Liver (tissue), 7 donors: ENCODE measurements at regions not wholly inside any gene's neighbourhood (a gene's known extent, or its start where the extent isn't known, plus 50 kb on each side); places are given as distances from the start of the nearest gene placed in this dataset.

ENCODE experiments used
- DNase-seq: peaks from one replicate; pipeline ENCODE4 v3.0.0-alpha.2; 2017; ENCODE audit warnings: low spot score
- H3K27ac ChIP-seq, 2 donors: one replicate each; pipeline ENCODE4 v1.7.0; 2013; ENCODE audit warnings: inconsistent platforms in 2 of 2, low read length in 2 of 2, control low read depth in 1 of 2, low read depth in 1 of 2, mild to moderate bottlenecking in 1 of 2
- H3K27me3 ChIP-seq, 4 donors: one replicate each; pipeline versions ENCODE4 v1.6.1 to v1.7.0; 2013; ENCODE audit warnings: low read length in 3 of 4, inconsistent platforms in 1 of 4, mild to moderate bottlenecking in 1 of 4, moderate library complexity in 1 of 4; ENCODE audit not compliant: control insufficient read depth in 4 of 4, insufficient read depth in 4 of 4
- H3K36me3 ChIP-seq, 4 donors: one replicate each; pipeline versions ENCODE4 v1.6.1 to v1.7.0; 2013; ENCODE audit warnings: low read length in 3 of 4, mild to moderate bottlenecking in 3 of 4, low read depth in 1 of 4, moderate library complexity in 1 of 4; ENCODE audit not compliant: control insufficient read depth in 4 of 4, insufficient read depth in 3 of 4
- H3K4me1 ChIP-seq, 4 donors: one replicate each; pipeline versions ENCODE4 v1.6.1 to v1.7.0; 2013; ENCODE audit warnings: low read length in 3 of 4, mild to moderate bottlenecking in 3 of 4, moderate library complexity in 1 of 4; ENCODE audit not compliant: control insufficient read depth in 4 of 4, insufficient read depth in 4 of 4
- H3K4me3 ChIP-seq, 3 donors: one replicate each; pipeline versions ENCODE4 v1.6.1 to v1.7.0; 2013; ENCODE audit warnings: low read length in 3 of 3, control low read depth in 1 of 3, low read depth in 1 of 3, mild to moderate bottlenecking in 1 of 3
- H3K9ac ChIP-seq, 2 donors: one replicate each; pipeline ENCODE4 v1.7.0; 2013; ENCODE audit warnings: low read length in 2 of 2, mild to moderate bottlenecking in 2 of 2, moderate library complexity in 2 of 2, control low read depth in 1 of 2, low read depth in 1 of 2
- H3K9me3 ChIP-seq, 4 donors: one replicate each; pipeline versions ENCODE4 v1.6.1 to v1.7.0; 2013; ENCODE audit warnings: low read length in 3 of 4; ENCODE audit not compliant: control insufficient read depth in 4 of 4
- EGR1 ChIP-seq, 2 donors: IDR thresholded peaks; 2 replicates each; pipeline ENCODE4 v1.6.1; 2016 to 2018; ENCODE audit warnings: antibody characterized with exemption in 2 of 2, low read depth in 2 of 2
- FOXA1 ChIP-seq: IDR thresholded peaks from 2 replicates; pipeline ENCODE4 v1.6.1; 2016; ENCODE audit warnings: antibody characterized with exemption
- FOXA2 ChIP-seq: IDR thresholded peaks from 2 replicates; pipeline ENCODE4 v1.6.1; 2016; ENCODE audit warnings: antibody characterized with exemption
- GABPA ChIP-seq, 2 donors: IDR thresholded peaks in 1 of 2; conservative IDR thresholded peaks in 1 of 2; 2 replicates each; pipeline ENCODE4 v1.6.1; 2016; ENCODE audit warnings: antibody characterized with exemption in 2 of 2, mild to moderate bottlenecking in 1 of 2, moderate library complexity in 1 of 2
- HNF4A ChIP-seq, 2 donors: conservative IDR thresholded peaks; 2 replicates each; pipeline ENCODE4 v1.6.1; 2016; ENCODE audit warnings: antibody characterized with exemption in 2 of 2, mild to moderate bottlenecking in 2 of 2
- HNF4G ChIP-seq: IDR thresholded peaks from 2 replicates; pipeline ENCODE4 v1.6.1; 2016; ENCODE audit warnings: antibody characterized with exemption
- JUND ChIP-seq, 2 donors: IDR thresholded peaks; 2 replicates each; pipeline ENCODE4 v1.6.1; 2016; ENCODE audit warnings: antibody characterized with exemption in 2 of 2
- NR2F2 ChIP-seq: IDR thresholded peaks from 2 replicates; pipeline ENCODE4 v1.6.1; 2016; ENCODE audit warnings: antibody characterized with exemption
- RAD21 ChIP-seq, 2 donors: IDR thresholded peaks; 2 replicates each; pipeline ENCODE4 v1.6.1; 2016; ENCODE audit warnings: antibody characterized with exemption in 2 of 2, mild to moderate bottlenecking in 2 of 2
- RXRA ChIP-seq, 2 donors: IDR thresholded peaks; 2 replicates each; pipeline ENCODE4 v1.6.1; 2017 to 2018; ENCODE audit warnings: antibody characterized with exemption in 2 of 2, mild to moderate bottlenecking in 1 of 2
- SP1 ChIP-seq: IDR thresholded peaks from 2 replicates; pipeline ENCODE4 v1.6.1; 2018; ENCODE audit warnings: antibody characterized with exemption, mild to moderate bottlenecking
- TAF1 ChIP-seq: conservative IDR thresholded peaks from 2 replicates; pipeline ENCODE4 v1.6.1; 2016; ENCODE audit warnings: antibody characterized with exemption, mild to moderate bottlenecking
- YY1 ChIP-seq: IDR thresholded peaks from 2 replicates; pipeline ENCODE4 v1.6.1; 2016; ENCODE audit warnings: antibody characterized with exemption, mild to moderate bottlenecking
- TF ChIP-seq, protein P1 (sequence below): IDR thresholded peaks from 2 replicates; pipeline ENCODE4 v1.6.1; 2016; ENCODE audit warnings: antibody characterized with exemption
- TF ChIP-seq, protein P2 (sequence below): fragments of 150-350 bp; IDR thresholded peaks from 2 replicates; pipeline ENCODE4 v1.5.1; 2017; ENCODE audit warnings: improper control_type of control experiment, low read depth, low read length; ENCODE audit not compliant: missing input control
- TF ChIP-seq, protein P3 (sequence below): IDR thresholded peaks from 2 replicates; pipeline ENCODE4 v1.6.1; 2016; ENCODE audit warnings: antibody characterized with exemption
- TF ChIP-seq, protein P4 (sequence below): IDR thresholded peaks from 2 replicates; pipeline ENCODE4 v1.6.1; 2016; ENCODE audit warnings: antibody characterized with exemption, mild to moderate bottlenecking
- TF ChIP-seq, protein P5 (sequence below): IDR thresholded peaks from 2 replicates; pipeline ENCODE4 v1.6.1; 2016; ENCODE audit warnings: antibody characterized with exemption
- donor health status: healthy.
- donor health status: healthy.
- donor health status: healthy.
- donor health status: healthy.

DNA sequence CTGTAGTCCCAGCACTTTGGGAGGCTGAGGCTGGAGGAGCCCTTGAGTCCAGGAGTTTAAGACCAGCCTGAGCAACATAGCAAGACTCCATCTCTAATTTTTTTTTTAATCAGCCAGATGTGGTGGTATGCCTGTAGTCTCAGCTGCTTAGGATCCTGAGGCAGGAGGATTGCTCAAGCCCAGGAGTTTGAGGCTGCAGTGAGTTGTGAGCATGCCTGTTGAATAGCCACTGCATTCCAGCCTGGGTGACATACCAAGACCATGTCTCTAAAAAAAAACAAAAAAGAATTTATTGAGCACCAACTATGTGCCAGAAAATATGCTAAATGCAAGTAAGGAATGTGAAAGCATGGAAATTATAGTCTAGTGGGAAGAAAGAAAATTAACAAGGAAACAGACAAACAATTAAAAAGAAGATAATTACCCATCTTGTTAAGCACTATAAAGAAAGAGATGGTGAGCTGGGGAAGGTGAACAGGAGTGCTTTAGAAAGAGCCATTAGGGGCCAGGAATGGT is 104.0 kb upstream of the ZNF678 start:
- no peak overlapping the region for H3K27ac ChIP-seq
- no peak for TF ChIP-seq FOXA1
- TF ChIP-seq, protein P1, sequence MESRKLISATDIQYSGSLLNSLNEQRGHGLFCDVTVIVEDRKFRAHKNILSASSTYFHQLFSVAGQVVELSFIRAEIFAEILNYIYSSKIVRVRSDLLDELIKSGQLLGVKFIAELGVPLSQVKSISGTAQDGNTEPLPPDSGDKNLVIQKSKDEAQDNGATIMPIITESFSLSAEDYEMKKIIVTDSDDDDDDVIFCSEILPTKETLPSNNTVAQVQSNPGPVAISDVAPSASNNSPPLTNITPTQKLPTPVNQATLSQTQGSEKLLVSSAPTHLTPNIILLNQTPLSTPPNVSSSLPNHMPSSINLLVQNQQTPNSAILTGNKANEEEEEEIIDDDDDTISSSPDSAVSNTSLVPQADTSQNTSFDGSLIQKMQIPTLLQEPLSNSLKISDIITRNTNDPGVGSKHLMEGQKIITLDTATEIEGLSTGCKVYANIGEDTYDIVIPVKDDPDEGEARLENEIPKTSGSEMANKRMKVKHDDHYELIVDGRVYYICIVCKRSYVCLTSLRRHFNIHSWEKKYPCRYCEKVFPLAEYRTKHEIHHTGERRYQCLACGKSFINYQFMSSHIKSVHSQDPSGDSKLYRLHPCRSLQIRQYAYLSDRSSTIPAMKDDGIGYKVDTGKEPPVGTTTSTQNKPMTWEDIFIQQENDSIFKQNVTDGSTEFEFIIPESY, result no peak
- no peak for TF ChIP-seq HNF4G
- TF ChIP-seq SP1, result no peak
- no peak for TF ChIP-seq EGR1 (IDR thresholded peaks at IDR 0.05; ENCODE audit: low read depth in 2 of 2)
- no peak for TF ChIP-seq HNF4A (conservative IDR thresholded peaks at IDR 0.05)
- TF ChIP-seq RXRA (IDR thresholded peaks at IDR 0.05), result no peak
- TF ChIP-seq YY1, result no peak
- TF ChIP-seq, protein P2, sequence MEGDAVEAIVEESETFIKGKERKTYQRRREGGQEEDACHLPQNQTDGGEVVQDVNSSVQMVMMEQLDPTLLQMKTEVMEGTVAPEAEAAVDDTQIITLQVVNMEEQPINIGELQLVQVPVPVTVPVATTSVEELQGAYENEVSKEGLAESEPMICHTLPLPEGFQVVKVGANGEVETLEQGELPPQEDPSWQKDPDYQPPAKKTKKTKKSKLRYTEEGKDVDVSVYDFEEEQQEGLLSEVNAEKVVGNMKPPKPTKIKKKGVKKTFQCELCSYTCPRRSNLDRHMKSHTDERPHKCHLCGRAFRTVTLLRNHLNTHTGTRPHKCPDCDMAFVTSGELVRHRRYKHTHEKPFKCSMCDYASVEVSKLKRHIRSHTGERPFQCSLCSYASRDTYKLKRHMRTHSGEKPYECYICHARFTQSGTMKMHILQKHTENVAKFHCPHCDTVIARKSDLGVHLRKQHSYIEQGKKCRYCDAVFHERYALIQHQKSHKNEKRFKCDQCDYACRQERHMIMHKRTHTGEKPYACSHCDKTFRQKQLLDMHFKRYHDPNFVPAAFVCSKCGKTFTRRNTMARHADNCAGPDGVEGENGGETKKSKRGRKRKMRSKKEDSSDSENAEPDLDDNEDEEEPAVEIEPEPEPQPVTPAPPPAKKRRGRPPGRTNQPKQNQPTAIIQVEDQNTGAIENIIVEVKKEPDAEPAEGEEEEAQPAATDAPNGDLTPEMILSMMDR, result no peak
- TF ChIP-seq RAD21 (IDR thresholded peaks at IDR 0.05), result no peak
- TF ChIP-seq TAF1, result no peak
- TF ChIP-seq, protein P3, sequence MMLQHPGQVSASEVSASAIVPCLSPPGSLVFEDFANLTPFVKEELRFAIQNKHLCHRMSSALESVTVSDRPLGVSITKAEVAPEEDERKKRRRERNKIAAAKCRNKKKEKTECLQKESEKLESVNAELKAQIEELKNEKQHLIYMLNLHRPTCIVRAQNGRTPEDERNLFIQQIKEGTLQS, result no peak
- TF ChIP-seq, protein P4, sequence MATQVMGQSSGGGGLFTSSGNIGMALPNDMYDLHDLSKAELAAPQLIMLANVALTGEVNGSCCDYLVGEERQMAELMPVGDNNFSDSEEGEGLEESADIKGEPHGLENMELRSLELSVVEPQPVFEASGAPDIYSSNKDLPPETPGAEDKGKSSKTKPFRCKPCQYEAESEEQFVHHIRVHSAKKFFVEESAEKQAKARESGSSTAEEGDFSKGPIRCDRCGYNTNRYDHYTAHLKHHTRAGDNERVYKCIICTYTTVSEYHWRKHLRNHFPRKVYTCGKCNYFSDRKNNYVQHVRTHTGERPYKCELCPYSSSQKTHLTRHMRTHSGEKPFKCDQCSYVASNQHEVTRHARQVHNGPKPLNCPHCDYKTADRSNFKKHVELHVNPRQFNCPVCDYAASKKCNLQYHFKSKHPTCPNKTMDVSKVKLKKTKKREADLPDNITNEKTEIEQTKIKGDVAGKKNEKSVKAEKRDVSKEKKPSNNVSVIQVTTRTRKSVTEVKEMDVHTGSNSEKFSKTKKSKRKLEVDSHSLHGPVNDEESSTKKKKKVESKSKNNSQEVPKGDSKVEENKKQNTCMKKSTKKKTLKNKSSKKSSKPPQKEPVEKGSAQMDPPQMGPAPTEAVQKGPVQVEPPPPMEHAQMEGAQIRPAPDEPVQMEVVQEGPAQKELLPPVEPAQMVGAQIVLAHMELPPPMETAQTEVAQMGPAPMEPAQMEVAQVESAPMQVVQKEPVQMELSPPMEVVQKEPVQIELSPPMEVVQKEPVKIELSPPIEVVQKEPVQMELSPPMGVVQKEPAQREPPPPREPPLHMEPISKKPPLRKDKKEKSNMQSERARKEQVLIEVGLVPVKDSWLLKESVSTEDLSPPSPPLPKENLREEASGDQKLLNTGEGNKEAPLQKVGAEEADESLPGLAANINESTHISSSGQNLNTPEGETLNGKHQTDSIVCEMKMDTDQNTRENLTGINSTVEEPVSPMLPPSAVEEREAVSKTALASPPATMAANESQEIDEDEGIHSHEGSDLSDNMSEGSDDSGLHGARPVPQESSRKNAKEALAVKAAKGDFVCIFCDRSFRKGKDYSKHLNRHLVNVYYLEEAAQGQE, result no peak
- TF ChIP-seq, protein P5, sequence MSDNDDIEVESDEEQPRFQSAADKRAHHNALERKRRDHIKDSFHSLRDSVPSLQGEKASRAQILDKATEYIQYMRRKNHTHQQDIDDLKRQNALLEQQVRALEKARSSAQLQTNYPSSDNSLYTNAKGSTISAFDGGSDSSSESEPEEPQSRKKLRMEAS, result no peak
- no peak for TF ChIP-seq JUND (IDR thresholded peaks at IDR 0.05)
- TF ChIP-seq NR2F2, result no peak
- TF ChIP-seq FOXA2, result no peak
- TF ChIP-seq GABPA (IDR thresholded peaks at IDR 0.05 in 1 of 2, conservative IDR thresholded peaks at IDR 0.05 in 1 of 2), result no peak
- DNase-seq, result no peak

More for the DNA sequence above, 104.0 kb upstream of the ZNF678 start:
- H3K4me1 ChIP-seq, result no peaks in the 10 kb centered on the region
- H3K36me3 ChIP-seq, result no peaks in the 10 kb centered on the region
- H3K27me3 ChIP-seq, result no peaks in the 10 kb centered on the region
- H3K4me3 ChIP-seq, result no peak overlapping the region
- H3K9me3 ChIP-seq, result no peaks in the 10 kb centered on the region
- no peak overlapping the region for H3K9ac ChIP-seq
